Neural cell (in vitro differentiated cells): ENCODE measurements at regions not wholly inside any gene's neighbourhood (a gene's known extent, or its start where the extent isn't known, plus 50 kb on each side); places are given as distances from the start of the nearest gene placed in this dataset.

Experiments
- H2AFZ ChIP-seq: fragments of 200-600, 300-800 bp; sonication (generic), shearing (Covaris generic); 2 replicates; pipeline ENCODE4 v1.6.0; 2014; ENCODE audit warnings: low read depth, mild to moderate bottlenecking, antibody characterized with exemption, low read length, moderate library complexity
- H3F3A ChIP-seq: fragments of 200-600 bp; shearing (Covaris generic); 2 replicates; pipeline ENCODE4 v1.6.1; 2016; ENCODE audit warnings: mild to moderate bottlenecking, moderate library complexity, mixed read lengths, antibody characterized with exemption, low read length; ENCODE audit not compliant: insufficient read depth, poor library complexity, severe bottlenecking
- H3K27ac ChIP-seq: fragments of 200-600, 300-800 bp; sonication (generic), shearing (Covaris generic); 2 replicates; pipeline ENCODE4 v1.5.1; 2014; ENCODE audit warnings: mild to moderate bottlenecking, low read length, moderate library complexity
- H3K27me3 ChIP-seq: fragments of 300-800, 200-600 bp; sonication (generic), shearing (Covaris generic); 2 replicates; pipeline ENCODE4 v1.6.0; 2014; ENCODE audit warnings: mild to moderate bottlenecking, low read depth, low read length, moderate library complexity; ENCODE audit not compliant: insufficient read depth
- H3K36me3 ChIP-seq: fragments of 300-800, 200-600 bp; sonication (generic), shearing (Covaris generic); 2 replicates; pipeline ENCODE4 v1.5.1; 2014; ENCODE audit warnings: mild to moderate bottlenecking, antibody characterized with exemption, low read length, moderate library complexity; ENCODE audit not compliant: insufficient read depth
- H3K4me2 ChIP-seq: fragments of 300-800, 200-600 bp; sonication (generic), shearing (Covaris generic); 2 replicates; pipeline ENCODE4 v1.6.0; 2014; ENCODE audit warnings: mild to moderate bottlenecking, low read length
- H3K4me3 ChIP-seq: fragments of 300-800, 200-600 bp; sonication (generic), shearing (Covaris generic); 2 replicates; pipeline ENCODE4 v1.5.1; 2014; ENCODE audit warnings: mild to moderate bottlenecking, low read length, moderate library complexity
- H3K79me2 ChIP-seq: fragments of 200-600 bp; shearing (Covaris generic); replicated peaks from 2 replicates; pipeline ENCODE4 v1.6.0; 2014; ENCODE audit warnings: mild to moderate bottlenecking, low read length, moderate library complexity; ENCODE audit not compliant: insufficient read depth
- H3K9ac ChIP-seq: fragments of 300-800, 200-600 bp; sonication (generic), shearing (Covaris generic); 2 replicates; pipeline ENCODE4 v1.6.1; 2016; ENCODE audit warnings: mild to moderate bottlenecking, low read length, mixed read lengths
- H3K9me2 ChIP-seq: fragments of 200-600 bp; shearing (Covaris generic); 2 replicates; pipeline ENCODE4 v1.6.1; 2016; ENCODE audit warnings: mild to moderate bottlenecking, low read length, mixed read lengths; ENCODE audit not compliant: insufficient read depth
- H3K9me3 ChIP-seq: fragments of 200-600, 300-800 bp; sonication (generic), shearing (Covaris generic); 2 replicates; pipeline ENCODE4 v1.6.1; 2016; ENCODE audit warnings: mild to moderate bottlenecking, mixed run types, low read length, moderate library complexity, mixed read lengths
- H4K20me1 ChIP-seq: fragments of 200-600 bp; shearing (Covaris generic); 2 replicates; pipeline ENCODE4 v1.6.1; 2016; ENCODE audit warnings: mild to moderate bottlenecking, mixed run types; ENCODE audit not compliant: insufficient read depth
- EP300 ChIP-seq: fragments of 450-650 bp; conservative IDR thresholded peaks from 2 replicates; pipeline ENCODE4 v1.6.1; 2014; ENCODE audit warnings: antibody characterized with exemption, mild to moderate bottlenecking, moderate library complexity; ENCODE audit not compliant: poor library complexity, severe bottlenecking
- EZH2 ChIP-seq: fragments of 200-600, 300-800 bp; shearing (Covaris generic), sonication (generic); IDR thresholded peaks from 2 replicates; pipeline ENCODE4 v1.6.1; 2014; ENCODE audit warnings: antibody characterized with exemption, low read length, borderline replicate concordance, mild to moderate bottlenecking; ENCODE audit not compliant: insufficient read depth, poor library complexity, severe bottlenecking
- MXI1 ChIP-seq: fragments of 450-650 bp; conservative IDR thresholded peaks from 2 replicates; pipeline ENCODE4 v1.6.1; 2014; ENCODE audit warnings: antibody characterized with exemption, mild to moderate bottlenecking; ENCODE audit not compliant: poor library complexity, severe bottlenecking
- POLR2AphosphoS5 ChIP-seq: IDR thresholded peaks from 2 replicates; pipeline ENCODE4 v1.6.1; 2012
- RAD21 ChIP-seq: fragments of 450-650 bp; conservative IDR thresholded peaks from 2 replicates; pipeline ENCODE4 v1.6.1; 2014; ENCODE audit warnings: antibody characterized with exemption, mild to moderate bottlenecking, moderate library complexity
- SMC3 ChIP-seq: fragments of 450-650 bp; conservative IDR thresholded peaks from 2 replicates; pipeline ENCODE4 v1.6.1; 2014; ENCODE audit warnings: antibody characterized with exemption, mild to moderate bottlenecking, moderate library complexity; ENCODE audit not compliant: poor library complexity
- TAF1 ChIP-seq: IDR thresholded peaks from 2 replicates; pipeline ENCODE4 v1.6.1; 2012; ENCODE audit warnings: low read depth
- TF ChIP-seq, protein P1 (sequence below): fragments of 450-650 bp; IDR thresholded peaks from 2 replicates; pipeline ENCODE4 v1.5.1; 2014; ENCODE audit warnings: antibody characterized with exemption, mild to moderate bottlenecking, moderate library complexity; ENCODE audit not compliant: poor library complexity, severe bottlenecking
- TF ChIP-seq, protein P2 (sequence below): IDR thresholded peaks from 2 replicates; pipeline ENCODE4 v1.6.1; 2012; ENCODE audit warnings: borderline replicate concordance

DNA sequence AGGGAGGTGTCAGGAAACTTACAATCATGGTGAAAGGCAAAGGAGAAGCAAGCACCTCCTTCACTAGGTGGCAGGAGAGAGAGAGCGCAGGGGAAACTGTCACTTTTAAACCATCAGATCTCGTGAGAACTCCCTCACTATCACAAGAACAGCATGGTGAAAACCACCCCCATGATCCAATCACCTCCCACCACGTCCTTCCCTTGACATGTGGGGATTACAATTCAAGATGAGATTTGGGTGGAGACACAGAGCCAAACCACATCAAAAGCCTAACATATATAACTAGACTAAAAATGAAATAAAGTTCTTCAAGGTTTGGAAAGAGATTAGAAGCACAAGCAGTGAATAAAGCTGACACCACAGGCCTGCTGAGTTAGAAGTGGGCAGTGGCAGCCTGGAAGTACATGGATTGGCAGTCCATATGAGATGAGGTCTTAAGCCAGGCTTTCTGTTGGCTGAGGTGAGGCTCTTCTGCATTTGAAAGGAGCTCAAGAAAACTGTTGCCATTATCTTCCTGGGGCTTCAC, 96.4 kb upstream of the MDFIC start:
- Histone ChIP-seq H3K9me2 (no peaks in the 10 kb centered on the region), H3K4me2 (no peak overlapping the region), H3K9ac (no peak overlapping the region), H2AFZ (no peak overlapping the region), H3K36me3 (no peaks in the 10 kb centered on the region), H3K27me3 (no peaks in the 10 kb centered on the region), H3K9me3 (no peaks in the 10 kb centered on the region), H4K20me1 (no peaks in the 10 kb centered on the region), H3F3A (no peaks in the 10 kb centered on the region), H3K27ac (no peak overlapping the region), H3K4me3 (no peak overlapping the region), H3K79me2 (no peaks in the 10 kb centered on the region)
- TF ChIP-seq SMC3 (no peak), POLR2AphosphoS5 (no peak)
- TF ChIP-seq, protein P1, sequence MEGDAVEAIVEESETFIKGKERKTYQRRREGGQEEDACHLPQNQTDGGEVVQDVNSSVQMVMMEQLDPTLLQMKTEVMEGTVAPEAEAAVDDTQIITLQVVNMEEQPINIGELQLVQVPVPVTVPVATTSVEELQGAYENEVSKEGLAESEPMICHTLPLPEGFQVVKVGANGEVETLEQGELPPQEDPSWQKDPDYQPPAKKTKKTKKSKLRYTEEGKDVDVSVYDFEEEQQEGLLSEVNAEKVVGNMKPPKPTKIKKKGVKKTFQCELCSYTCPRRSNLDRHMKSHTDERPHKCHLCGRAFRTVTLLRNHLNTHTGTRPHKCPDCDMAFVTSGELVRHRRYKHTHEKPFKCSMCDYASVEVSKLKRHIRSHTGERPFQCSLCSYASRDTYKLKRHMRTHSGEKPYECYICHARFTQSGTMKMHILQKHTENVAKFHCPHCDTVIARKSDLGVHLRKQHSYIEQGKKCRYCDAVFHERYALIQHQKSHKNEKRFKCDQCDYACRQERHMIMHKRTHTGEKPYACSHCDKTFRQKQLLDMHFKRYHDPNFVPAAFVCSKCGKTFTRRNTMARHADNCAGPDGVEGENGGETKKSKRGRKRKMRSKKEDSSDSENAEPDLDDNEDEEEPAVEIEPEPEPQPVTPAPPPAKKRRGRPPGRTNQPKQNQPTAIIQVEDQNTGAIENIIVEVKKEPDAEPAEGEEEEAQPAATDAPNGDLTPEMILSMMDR, result no peak

DNA sequence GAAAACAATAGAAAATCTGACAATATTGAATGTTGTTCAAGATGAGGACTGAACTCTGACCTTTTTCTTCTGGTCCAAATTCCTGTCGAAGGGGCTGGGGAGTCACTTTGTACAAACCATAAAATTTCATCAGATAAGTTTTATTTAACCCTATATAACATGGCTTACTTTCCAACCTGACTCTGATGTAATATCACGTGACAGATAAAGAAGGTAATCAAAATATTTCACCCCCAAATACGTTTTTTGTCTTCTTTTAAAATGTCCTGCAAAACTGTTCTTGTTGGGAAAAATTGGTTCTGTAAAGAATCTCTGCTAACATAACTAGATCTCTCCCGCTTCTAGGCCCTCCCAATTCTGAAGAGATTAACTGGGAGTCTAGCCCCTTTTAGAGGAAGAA, 90.9 kb upstream of the MDFIC start:
- Histone ChIP-seq H3K27ac (no peak overlapping the region), H3K36me3 (no peaks in the 10 kb centered on the region), H3F3A (no peaks in the 10 kb centered on the region), H3K9me3 (no peaks in the 10 kb centered on the region), H3K4me3 (no peak overlapping the region), H3K9ac (no peak overlapping the region), H3K4me2 (no peak overlapping the region), H3K9me2 (no peaks in the 10 kb centered on the region), H4K20me1 (no peaks in the 10 kb centered on the region), H3K79me2 (no peaks in the 10 kb centered on the region), H3K27me3 (no peaks in the 10 kb centered on the region), H2AFZ (no peak overlapping the region)
- no peak for TF ChIP-seq EP300

DNA sequence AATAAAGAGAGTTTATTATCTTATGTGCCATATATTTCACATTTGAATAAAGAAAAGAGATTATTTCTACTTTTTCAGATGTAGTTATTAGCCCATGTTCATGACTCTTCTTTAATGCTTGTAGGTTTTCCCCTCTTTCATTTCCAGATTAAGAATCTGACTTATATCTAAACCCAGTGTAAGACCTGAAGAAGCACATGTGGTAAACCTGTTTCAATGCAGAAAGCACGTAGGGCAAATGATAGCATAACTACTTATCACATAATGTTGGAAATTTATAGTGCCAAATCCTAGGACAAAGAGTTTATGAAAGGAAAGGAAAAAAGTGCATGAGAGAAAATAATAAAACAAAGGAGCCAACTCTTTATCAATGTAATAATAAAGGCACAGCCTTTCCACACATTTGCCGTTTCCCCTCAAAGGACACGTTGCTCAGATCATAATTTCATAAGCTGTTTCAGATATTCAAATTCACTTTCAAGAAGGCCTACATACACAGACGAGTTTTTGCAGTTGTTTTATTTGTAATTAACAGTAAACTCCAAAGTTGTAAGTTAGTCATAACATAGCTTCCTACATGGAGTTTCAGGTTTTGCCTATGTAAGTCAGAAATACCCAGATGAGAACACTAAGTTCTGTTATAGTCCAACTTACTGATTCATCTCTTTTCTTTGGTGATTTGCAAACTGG, 88.8 kb upstream of the MDFIC start:
- no peak overlapping the region for H3K4me3 ChIP-seq
- no peaks in the 10 kb centered on the region for H3K36me3 ChIP-seq
- no peaks in the 10 kb centered on the region for H4K20me1 ChIP-seq
- no peak for TF ChIP-seq EP300
- TF ChIP-seq EZH2, result no peak
- no peak for TF ChIP-seq SMC3
- no peak for TF ChIP-seq TAF1
- no peak for TF ChIP-seq MXI1
- TF ChIP-seq, protein P2, sequence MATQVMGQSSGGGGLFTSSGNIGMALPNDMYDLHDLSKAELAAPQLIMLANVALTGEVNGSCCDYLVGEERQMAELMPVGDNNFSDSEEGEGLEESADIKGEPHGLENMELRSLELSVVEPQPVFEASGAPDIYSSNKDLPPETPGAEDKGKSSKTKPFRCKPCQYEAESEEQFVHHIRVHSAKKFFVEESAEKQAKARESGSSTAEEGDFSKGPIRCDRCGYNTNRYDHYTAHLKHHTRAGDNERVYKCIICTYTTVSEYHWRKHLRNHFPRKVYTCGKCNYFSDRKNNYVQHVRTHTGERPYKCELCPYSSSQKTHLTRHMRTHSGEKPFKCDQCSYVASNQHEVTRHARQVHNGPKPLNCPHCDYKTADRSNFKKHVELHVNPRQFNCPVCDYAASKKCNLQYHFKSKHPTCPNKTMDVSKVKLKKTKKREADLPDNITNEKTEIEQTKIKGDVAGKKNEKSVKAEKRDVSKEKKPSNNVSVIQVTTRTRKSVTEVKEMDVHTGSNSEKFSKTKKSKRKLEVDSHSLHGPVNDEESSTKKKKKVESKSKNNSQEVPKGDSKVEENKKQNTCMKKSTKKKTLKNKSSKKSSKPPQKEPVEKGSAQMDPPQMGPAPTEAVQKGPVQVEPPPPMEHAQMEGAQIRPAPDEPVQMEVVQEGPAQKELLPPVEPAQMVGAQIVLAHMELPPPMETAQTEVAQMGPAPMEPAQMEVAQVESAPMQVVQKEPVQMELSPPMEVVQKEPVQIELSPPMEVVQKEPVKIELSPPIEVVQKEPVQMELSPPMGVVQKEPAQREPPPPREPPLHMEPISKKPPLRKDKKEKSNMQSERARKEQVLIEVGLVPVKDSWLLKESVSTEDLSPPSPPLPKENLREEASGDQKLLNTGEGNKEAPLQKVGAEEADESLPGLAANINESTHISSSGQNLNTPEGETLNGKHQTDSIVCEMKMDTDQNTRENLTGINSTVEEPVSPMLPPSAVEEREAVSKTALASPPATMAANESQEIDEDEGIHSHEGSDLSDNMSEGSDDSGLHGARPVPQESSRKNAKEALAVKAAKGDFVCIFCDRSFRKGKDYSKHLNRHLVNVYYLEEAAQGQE, result no peak
- TF ChIP-seq RAD21, result no peak
- TF ChIP-seq, protein P1, result no peak
- TF ChIP-seq POLR2AphosphoS5, result no peak
- no peak overlapping the region for H2AFZ ChIP-seq
- no peaks in the 10 kb centered on the region for H3K9me2 ChIP-seq
- H3K9ac ChIP-seq, result no peak overlapping the region
- no peak overlapping the region for H3K4me2 ChIP-seq
- no peak overlapping the region for H3K27ac ChIP-seq
- no peaks in the 10 kb centered on the region for H3K27me3 ChIP-seq
- H3F3A ChIP-seq, result no peaks in the 10 kb centered on the region
- no peaks in the 10 kb centered on the region for H3K9me3 ChIP-seq
- H3K79me2 ChIP-seq, result no peaks in the 10 kb centered on the region
